ENCODE measurements at regions not wholly inside any gene's neighbourhood (a gene's known extent, or its start where the extent isn't known, plus 50 kb on each side); places are given as distances from the start of the nearest gene placed in this dataset.
A peak's percentile ranks its signal among the peaks of the same experiment; 100 is the strongest.

DNA sequence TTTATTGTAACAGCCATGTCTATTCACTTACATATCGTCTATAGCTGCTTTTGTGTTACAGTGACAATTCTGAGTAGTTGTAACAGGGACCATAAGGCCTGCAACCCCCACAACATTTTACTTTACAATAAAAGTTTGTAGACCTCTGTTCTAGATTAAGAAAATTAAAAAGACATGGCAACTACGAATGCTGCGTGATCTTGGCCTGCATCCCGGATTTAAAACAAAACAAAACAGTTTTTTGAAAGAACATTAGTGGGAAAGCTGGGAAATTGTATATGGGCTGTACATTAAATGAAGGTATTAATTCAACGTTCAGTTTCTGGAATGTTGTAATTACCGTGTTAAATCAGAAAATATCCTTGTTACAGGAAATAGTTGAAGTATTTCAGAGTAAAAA lies 64.1 kb downstream of the RMI2 start:
- H3K27me3 ChIP-seq = no peaks in the 10 kb centered on the region
- H3K4me3 ChIP-seq = no peak overlapping the region
- H3K9me3 ChIP-seq (ENCODE audit: low read depth) = no peaks in the 10 kb centered on the region
- peak in 1 of 2 donors; percentile 17 for DNase-seq (ENCODE audit: low read depth in 1 of 2, low spot score in 1 of 2)
- TF ChIP-seq, protein P1, sequence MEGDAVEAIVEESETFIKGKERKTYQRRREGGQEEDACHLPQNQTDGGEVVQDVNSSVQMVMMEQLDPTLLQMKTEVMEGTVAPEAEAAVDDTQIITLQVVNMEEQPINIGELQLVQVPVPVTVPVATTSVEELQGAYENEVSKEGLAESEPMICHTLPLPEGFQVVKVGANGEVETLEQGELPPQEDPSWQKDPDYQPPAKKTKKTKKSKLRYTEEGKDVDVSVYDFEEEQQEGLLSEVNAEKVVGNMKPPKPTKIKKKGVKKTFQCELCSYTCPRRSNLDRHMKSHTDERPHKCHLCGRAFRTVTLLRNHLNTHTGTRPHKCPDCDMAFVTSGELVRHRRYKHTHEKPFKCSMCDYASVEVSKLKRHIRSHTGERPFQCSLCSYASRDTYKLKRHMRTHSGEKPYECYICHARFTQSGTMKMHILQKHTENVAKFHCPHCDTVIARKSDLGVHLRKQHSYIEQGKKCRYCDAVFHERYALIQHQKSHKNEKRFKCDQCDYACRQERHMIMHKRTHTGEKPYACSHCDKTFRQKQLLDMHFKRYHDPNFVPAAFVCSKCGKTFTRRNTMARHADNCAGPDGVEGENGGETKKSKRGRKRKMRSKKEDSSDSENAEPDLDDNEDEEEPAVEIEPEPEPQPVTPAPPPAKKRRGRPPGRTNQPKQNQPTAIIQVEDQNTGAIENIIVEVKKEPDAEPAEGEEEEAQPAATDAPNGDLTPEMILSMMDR (IDR thresholded peaks at IDR 0.05; ENCODE audit: low read depth, low read length) = no peak
- no peaks in the 10 kb centered on the region for H3K36me3 ChIP-seq
- no peak overlapping the region for H3K27ac ChIP-seq
- no peaks in the 10 kb centered on the region for H3K4me1 ChIP-seq (ENCODE audit: low read depth)

DNA sequence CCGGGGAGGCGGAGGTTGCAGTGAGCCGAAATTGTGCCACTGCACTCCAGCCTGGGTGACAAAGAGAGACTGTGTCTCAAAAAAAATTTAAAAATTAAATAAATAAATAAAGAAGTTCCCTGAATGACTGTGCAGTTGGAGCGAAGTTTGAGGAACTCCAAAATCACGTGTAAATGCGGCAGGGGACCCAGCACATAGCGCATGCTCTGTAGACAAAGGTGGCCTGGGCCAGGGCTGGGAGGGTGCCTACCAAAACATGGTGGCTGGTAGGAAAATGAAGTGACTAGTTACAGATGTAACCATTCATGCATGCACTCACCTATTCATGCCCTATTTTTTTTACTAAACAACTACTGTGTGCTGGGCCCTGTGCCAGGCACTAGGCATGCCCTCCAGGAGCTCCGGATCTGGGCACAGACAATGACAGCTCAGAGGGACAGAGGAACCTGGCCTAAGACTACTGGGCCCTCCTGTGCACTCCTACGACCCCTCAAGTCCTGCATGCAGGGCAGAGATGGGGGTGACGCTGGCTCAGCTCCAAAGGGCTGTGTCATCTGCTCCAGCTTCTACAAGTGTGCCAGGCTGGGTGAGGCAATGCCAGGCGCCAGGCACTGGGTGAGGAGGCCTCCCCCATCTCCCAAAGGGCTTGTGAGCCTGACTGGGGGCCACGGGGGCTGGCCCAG lies 65.3 kb downstream of the RMI2 start:
- DNase-seq (ENCODE audit: low read depth in 1 of 2, low spot score in 1 of 2) = no peak
- H3K9me3 ChIP-seq (ENCODE audit: low read depth) = no peaks in the 10 kb centered on the region
- TF ChIP-seq, protein P1 (IDR thresholded peaks at IDR 0.05; ENCODE audit: low read depth, low read length) = no peak

DNA sequence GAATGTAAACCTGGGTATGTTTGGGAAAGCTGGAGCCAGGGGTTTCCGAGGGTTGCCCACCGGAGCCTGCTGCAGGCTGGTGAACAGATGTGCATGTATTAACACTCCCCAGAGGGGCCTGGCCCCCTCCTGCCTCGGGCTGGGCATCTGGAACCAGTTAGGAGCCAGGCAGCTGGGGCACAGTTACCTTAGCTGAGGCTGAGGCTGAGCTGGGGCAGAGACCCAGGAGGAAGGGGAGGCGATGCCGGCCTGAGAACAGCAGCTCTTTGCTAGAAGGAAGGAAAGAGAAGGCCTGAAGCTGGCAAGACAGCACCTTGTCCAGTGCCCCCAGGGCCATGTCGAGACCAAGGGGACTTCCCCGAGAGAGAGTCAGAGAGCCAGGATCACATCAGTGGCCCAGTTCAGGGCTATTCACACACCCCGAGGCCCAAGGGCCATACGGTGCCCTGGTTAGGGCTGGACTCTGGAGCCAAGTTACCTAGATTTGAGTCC lies 65.8 kb downstream of the RMI2 start:
- H3K27ac ChIP-seq = no peak overlapping the region
- H3K27me3 ChIP-seq = no peaks in the 10 kb centered on the region
- no peak overlapping the region for H3K4me3 ChIP-seq
- DNase-seq (ENCODE audit: low read depth in 1 of 2, low spot score in 1 of 2) = no peak
- H3K9me3 ChIP-seq (ENCODE audit: low read depth) = no peaks in the 10 kb centered on the region
- H3K36me3 ChIP-seq = no peaks in the 10 kb centered on the region
- H3K4me1 ChIP-seq (ENCODE audit: low read depth) = no peaks in the 10 kb centered on the region
- TF ChIP-seq, protein P1 (IDR thresholded peaks at IDR 0.05; ENCODE audit: low read depth, low read length) = no peak

More for the DNA sequence above, 65.3 kb downstream of the RMI2 start:
- Histone ChIP-seq H3K27ac (no peak overlapping the region), H3K36me3 (no peaks in the 10 kb centered on the region), H3K27me3 (no peaks in the 10 kb centered on the region), H3K4me3 (no peak overlapping the region), H3K4me1 (ENCODE audit: low read depth) (no peaks in the 10 kb centered on the region)

DNA sequence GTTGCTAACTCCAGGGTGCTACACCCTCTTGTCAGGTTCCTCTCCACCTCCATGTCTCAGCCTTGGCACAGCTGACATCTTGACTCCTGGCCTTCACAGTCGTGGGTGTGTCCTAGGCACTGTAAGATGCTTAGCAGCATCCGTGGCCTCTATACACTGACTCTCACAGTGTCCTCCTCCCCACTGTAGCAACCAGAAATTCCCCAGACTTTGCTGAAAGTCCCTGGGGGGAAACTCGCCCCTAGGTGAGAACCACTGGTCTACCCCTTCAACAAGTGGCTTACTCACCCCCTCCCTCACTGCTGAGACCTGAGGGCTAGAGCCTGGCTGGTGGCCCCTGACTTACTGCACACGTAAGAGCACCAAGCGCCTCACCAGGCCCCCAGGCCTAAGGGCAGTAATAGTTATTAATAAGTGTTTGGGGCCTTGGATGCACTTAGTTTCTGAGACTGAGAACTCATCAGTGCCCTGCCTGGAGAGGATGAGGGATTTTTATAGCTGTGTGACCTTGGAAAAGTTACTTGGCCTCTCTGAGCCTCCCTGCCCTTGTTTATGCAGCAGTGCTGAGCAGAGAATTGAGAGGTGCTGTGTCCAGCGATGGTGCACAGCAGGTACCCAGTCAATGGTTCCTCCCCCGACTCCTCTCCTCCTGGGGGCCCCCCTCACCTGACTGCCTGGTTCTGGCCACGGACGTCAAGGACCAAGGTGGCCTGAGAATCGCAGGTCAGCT lies 67.1 kb downstream of the RMI2 start:
- H3K4me3 ChIP-seq = no peak overlapping the region
- H3K36me3 ChIP-seq = no peaks in the 10 kb centered on the region
- H3K27ac ChIP-seq = no peak overlapping the region
- DNase-seq (ENCODE audit: low read depth in 1 of 2, low spot score in 1 of 2) = no peak
- TF ChIP-seq, protein P1 (IDR thresholded peaks at IDR 0.05; ENCODE audit: low read depth, low read length) = no peak
- H3K4me1 ChIP-seq (ENCODE audit: low read depth) = no peaks in the 10 kb centered on the region
- H3K27me3 ChIP-seq = no peaks in the 10 kb centered on the region
- H3K9me3 ChIP-seq (ENCODE audit: low read depth) = no peaks in the 10 kb centered on the region

DNA sequence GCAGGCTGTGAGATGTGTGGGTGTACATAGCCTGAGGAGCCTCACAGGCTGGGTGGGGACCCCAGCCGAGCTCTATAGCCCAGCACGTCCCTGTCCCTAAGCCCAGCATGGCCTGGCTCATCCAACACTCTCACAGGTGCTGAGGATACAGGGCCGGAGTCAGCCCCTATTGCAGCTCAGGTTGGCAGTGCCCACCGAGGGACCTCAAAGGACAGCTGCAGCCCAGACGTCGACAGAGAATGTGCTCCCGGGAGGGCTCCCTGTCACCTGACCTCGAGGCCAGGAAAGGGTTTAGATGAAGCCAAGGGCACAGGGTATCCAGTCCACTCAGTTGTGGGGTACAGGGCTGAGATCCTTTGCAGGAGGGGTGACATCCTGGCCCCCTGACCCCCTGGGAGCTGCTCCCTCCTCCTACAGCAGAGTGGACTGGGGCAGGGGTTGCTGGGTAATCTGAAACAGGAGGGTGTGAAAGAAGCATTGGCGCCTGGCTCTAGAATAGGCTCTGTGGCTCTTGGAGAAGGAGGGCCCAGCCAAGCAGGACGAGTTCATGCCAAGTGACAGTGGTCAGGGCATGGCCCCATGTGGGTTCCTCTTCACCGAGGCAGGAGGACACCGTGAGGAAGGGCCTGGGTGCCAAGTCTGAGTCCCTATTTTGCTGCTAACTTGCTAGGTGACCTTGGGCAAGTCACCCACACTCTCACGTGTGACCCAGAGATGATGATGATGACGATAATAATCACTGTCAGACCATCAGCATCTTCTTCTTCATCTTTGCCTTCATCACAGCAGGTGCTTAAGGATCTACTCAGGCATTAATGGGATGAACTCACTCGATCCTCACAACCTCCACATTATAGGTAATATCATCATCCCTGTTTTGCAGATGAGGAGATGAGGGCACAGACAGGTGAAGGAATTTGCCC lies 68.0 kb downstream of the RMI2 start:
- H3K9me3 ChIP-seq (ENCODE audit: low read depth) = no peaks in the 10 kb centered on the region
- H3K27ac ChIP-seq = no peak overlapping the region
- H3K4me3 ChIP-seq = no peak overlapping the region
- no peaks in the 10 kb centered on the region for H3K27me3 ChIP-seq
- TF ChIP-seq, protein P1 (IDR thresholded peaks at IDR 0.05; ENCODE audit: low read depth, low read length) = no peak
- no peaks in the 10 kb centered on the region for H3K4me1 ChIP-seq (ENCODE audit: low read depth)
- H3K36me3 ChIP-seq = no peaks in the 10 kb centered on the region
- no peak for DNase-seq (ENCODE audit: low read depth in 1 of 2, low spot score in 1 of 2)

Measured in cardiac muscle cell (in vitro differentiated cells and primary cell).